A549 (cell line): ENCODE measurements at regions not wholly inside any gene's neighbourhood (a gene's known extent, or its start where the extent isn't known, plus 50 kb on each side); places are given as distances from the start of the nearest gene placed in this dataset.

ENCODE experiments used
- ATAC-seq, 2 experiments: fragments of 200-7000 bp in 1 of 2; fragments of >200 bp in 1 of 2; cut with Nextera tagmentation in 1 of 2; cut with Tn5 transposase in 1 of 2; 3 replicates each; pipeline versions ENCODE4 v1.8.0 to v1.9.1; 2018 to 2020; ENCODE audit warnings: mild to moderate bottlenecking in 1 of 2, moderate library complexity in 1 of 2
- CTCF ChIA-PET: fragments of 300-600 bp; sonication (Branson Sonifier 250); formaldehyde crosslinking; extraction: SDS; loops from one replicate; lab custom pipeline; 2021; ENCODE audit warnings: antibody characterized with exemption, inconsistent platforms; lab: Yijun Ruan, JAX
- POLR2A ChIA-PET: fragments of 350-600 bp; formaldehyde crosslinking; extraction: SDS; loops from one replicate; lab custom pipeline; 2021; ENCODE audit warnings: antibody characterized with exemption, inconsistent platforms; lab: Yijun Ruan, JAX
- DNase-seq, 2 experiments: peaks; one replicate each; pipeline versions ENCODE4 v3.0.0 to v3.0.0-alpha.2; 2011 to 2016; ENCODE audit warnings: low read depth in 1 of 2, low spot score in 1 of 2
- FAIRE-seq: peaks from 2 replicates; lab custom pipeline; 2011; peaks lifted over from hg19 to GRCh38; lab: Jason Lieb, UNC
- H3K27ac ChIP-seq, 2 experiments: fragments of >200 bp; sonication (Bioruptor Twin); formaldehyde crosslinking; 3 replicates each; pipeline ENCODE4 v1.5.1; 2016 to 2017
- H3K4me1 ChIP-seq: fragments of >200 bp; sonication (Bioruptor Twin); formaldehyde crosslinking; 3 replicates; pipeline ENCODE4 v1.6.1; 2016
- H3K4me2 ChIP-seq: fragments of >200 bp; sonication (Bioruptor Twin); formaldehyde crosslinking; 3 replicates; pipeline ENCODE4 v1.6.1; 2016
- H3K4me3 ChIP-seq: fragments of >200 bp; sonication (Bioruptor Twin); formaldehyde crosslinking; 3 replicates; pipeline ENCODE4 v1.5.1; 2016
- H3K9me3 ChIP-seq: fragments of >200 bp; sonication (Bioruptor Twin); formaldehyde crosslinking; 3 replicates; pipeline ENCODE4 v1.6.1; 2016
- BCL3 ChIP-seq: fragments of >200 bp; sonication (Bioruptor Twin); formaldehyde crosslinking; IDR thresholded peaks from 3 replicates; pipeline ENCODE4 v1.6.1; 2016
- BHLHE40 ChIP-seq: IDR thresholded peaks from 2 replicates; pipeline ENCODE4 v1.6.1; 2012; ENCODE audit warnings: low read depth, low read length, inconsistent platforms
- CHD2 ChIP-seq: fragments of 150-350 bp; IDR thresholded peaks from 2 replicates; pipeline ENCODE4 v1.6.1; 2014; ENCODE audit warnings: low read length; ENCODE audit not compliant: partially characterized antibody
- CHD4 ChIP-seq: fragments of 200-600 bp; sonication (generic); IDR thresholded peaks from 2 replicates; pipeline ENCODE4 v1.6.1; 2016; ENCODE audit warnings: antibody characterized with exemption, mild to moderate bottlenecking, borderline replicate concordance
- ELK1 ChIP-seq: fragments of 150-350 bp; IDR thresholded peaks from 2 replicates; pipeline ENCODE4 v1.6.1; 2014; ENCODE audit warnings: low read depth, mild to moderate bottlenecking, low read length
- EP300 ChIP-seq, 2 experiments: fragments of >200 bp; sonication (Bioruptor Twin); formaldehyde crosslinking; IDR thresholded peaks; 2 replicates in 1 of 2; 3 replicates in 1 of 2; pipeline ENCODE4 v1.6.1; 2016 to 2017
- FOSL2 ChIP-seq, 2 experiments: fragments of 450-650 bp in 1 of 2; fragments of >200 bp in 1 of 2; sonication (Bioruptor Twin) in 1 of 2; formaldehyde crosslinking; IDR thresholded peaks; 2 replicates each; pipeline versions ENCODE4 v1.5.0 to v1.6.1; 2016 to 2020; ENCODE audit warnings: mild to moderate bottlenecking in 1 of 2, moderate library complexity in 1 of 2
- HDAC2 ChIP-seq: fragments of 200-600 bp; sonication (generic); IDR thresholded peaks from 2 replicates; pipeline ENCODE4 v1.6.1; 2016
- HES2 ChIP-seq: fragments of >200 bp; sonication (Bioruptor Twin); formaldehyde crosslinking; IDR thresholded peaks from 2 replicates; pipeline ENCODE4 v1.6.1; 2016
- MAFK ChIP-seq: fragments of 450-650 bp; IDR thresholded peaks from 2 replicates; pipeline ENCODE4 v1.6.1; 2014; ENCODE audit not compliant: partially characterized antibody
- REST ChIP-seq: fragments of 200-600 bp; sonication (generic); IDR thresholded peaks from 2 replicates; pipeline ENCODE4 v1.6.1; 2016; ENCODE audit warnings: antibody characterized with exemption, mild to moderate bottlenecking, moderate library complexity
- ZFP36 ChIP-seq: fragments of 450-650 bp; IDR thresholded peaks from 2 replicates; pipeline ENCODE4 v1.6.1; 2014; ENCODE audit warnings: borderline replicate concordance; ENCODE audit not compliant: partially characterized antibody
- ZNF302 ChIP-seq: fragments of 250-450 bp; sonication (Bioruptor Pico); IDR thresholded peaks from 2 replicates; pipeline ENCODE4 v1.9.0; 2021; ENCODE audit warnings: inconsistent platforms, mild to moderate bottlenecking, moderate library complexity
- WGBS: methylation state at CpG from one replicate; pipeline ENCODE4 v1.1.6; 2017; ENCODE audit errors: missing lambda C conversion rate; 5-methylcytosine and 5-hydroxymethylcytosine counted together

- 30% methylated on average over 3 of the region's 3 CpGs for WGBS
- no peak for ATAC-seq
- POLR2A ChIA-PET: no interaction called here
Measured at GRCh38 chr5:105670596-105670995, 2000.1 kb downstream of the EFNA5 start.

GRCh38 chr5:105663671-105664070 lies 2007.1 kb downstream of the EFNA5 start:
- no peaks in the 10 kb centered on the region for H3K4me1 ChIP-seq
- no peak for DNase-seq
- WGBS: 55% methylated on average over 4 of the region's 4 CpGs
- H3K27ac ChIP-seq: no peak overlapping the region
- no peak for FAIRE-seq
- H3K4me3 ChIP-seq: no peak overlapping the region
- no peak for TF ChIP-seq HDAC2
- no peak for TF ChIP-seq ZNF302 (CRISPR knock-in tag)
- TF ChIP-seq FOSL2 (IDR thresholded peaks at IDR 0.05): no peak
- no peak for TF ChIP-seq FOSL2 (CRISPR knock-in tag; IDR thresholded peaks at IDR 0.05)
- no peak for TF ChIP-seq CHD2
- no peak for TF ChIP-seq ELK1
- TF ChIP-seq REST: no peak
- no peak for TF ChIP-seq CHD4
- ChIA-PET POLR2A (no interaction called here), CTCF (no interaction called here)
- ATAC-seq: no peak
- no peaks in the 10 kb centered on the region for H3K9me3 ChIP-seq
- no peak overlapping the region for H3K4me2 ChIP-seq

More at GRCh38 chr5:105670596-105670995, 2000.1 kb downstream of the EFNA5 start:
- FAIRE-seq: no peak
- TF ChIP-seq HES2 (no peak), FOSL2 (IDR thresholded peaks at IDR 0.05) (no peak), FOSL2 (CRISPR knock-in tag; IDR thresholded peaks at IDR 0.05) (peak; percentile 21; the same call in 1 of the 2 replicates)
- TF ChIP-seq, all 56 proteins: peak for 1
- CTCF ChIA-PET: no interaction called here
- Histone ChIP-seq H3K4me1 (no peaks in the 10 kb centered on the region), H3K9me3 (no peaks in the 10 kb centered on the region), H3K4me3 (no peak overlapping the region), H3K4me2 (no peak overlapping the region), H3K27ac (no peak overlapping the region)
- DNase-seq: peak in 1 of 2 experiments; percentile 4

GRCh38 chr5:105659396-105659795 lies 2011.3 kb downstream of the EFNA5 start:
- H3K4me2 ChIP-seq: no peak overlapping the region
- ChIA-PET POLR2A (no interaction called here), CTCF (no interaction called here)
- no peak for FAIRE-seq
- no peak for ATAC-seq
- DNase-seq: no peak
- H3K4me3 ChIP-seq: no peak overlapping the region
- no peak for TF ChIP-seq EP300 (IDR thresholded peaks at IDR 0.05)
- no peak for TF ChIP-seq BHLHE40
- no peak for TF ChIP-seq MAFK
- TF ChIP-seq BCL3: no peak
- TF ChIP-seq HES2: no peak
- no peak for TF ChIP-seq HDAC2
- TF ChIP-seq ZFP36: no peak
- no peaks in the 10 kb centered on the region for H3K9me3 ChIP-seq
- no peaks in the 10 kb centered on the region for H3K4me1 ChIP-seq
- no peak overlapping the region for H3K27ac ChIP-seq
- 53% methylated on average over 3 of the region's 3 CpGs for WGBS
